HepG2 (cell line): ENCODE measurements at regions not wholly inside any gene's neighbourhood (a gene's known extent, or its start where the extent isn't known, plus 50 kb on each side); places are given as distances from the start of the nearest gene placed in this dataset.

Experiments used
- AGO1 ChIP-seq: fragments of 200-400 bp; formaldehyde crosslinking; IDR thresholded peaks from 2 replicates; pipeline ENCODE4 v1.6.1; 2017; ENCODE audit warnings: mild to moderate bottlenecking, low read depth, low read length, moderate library complexity; ENCODE audit not compliant: poor library complexity, severe bottlenecking
- ATF7-NPFF ChIP-seq: sonication (generic); formaldehyde crosslinking; IDR thresholded peaks from 2 replicates; pipeline ENCODE4 v1.8.1; 2023; ENCODE audit warnings: mild to moderate bottlenecking, low read depth, missing genetic modification reagents, moderate library complexity
- HNRNPLL ChIP-seq: fragments of 200-400 bp; formaldehyde crosslinking; IDR thresholded peaks from 2 replicates; pipeline ENCODE4 v1.6.1; 2017; ENCODE audit warnings: mild to moderate bottlenecking, low read depth, low read length; ENCODE audit not compliant: poor library complexity, severe bottlenecking
- MED1 ChIP-seq: sonication (generic); formaldehyde crosslinking; IDR thresholded peaks from 2 replicates; pipeline ENCODE4 v1.4.0; 2020; ENCODE audit warnings: missing genetic modification reagents
- MEIS1 ChIP-seq: sonication (generic); formaldehyde crosslinking; IDR thresholded peaks from 2 replicates; pipeline ENCODE4 v1.9.0; 2021; ENCODE audit warnings: mild to moderate bottlenecking, missing genetic modification reagents, moderate library complexity, borderline replicate concordance
- MIER2 ChIP-seq: IDR thresholded peaks from 2 replicates; pipeline ENCODE4 v1.6.1; 2016; ENCODE audit warnings: missing biosample characterization, missing genetic modification reagents
- RARA ChIP-seq: IDR thresholded peaks from 2 replicates; pipeline ENCODE4 v1.6.1; 2016; ENCODE audit warnings: missing genetic modification reagents, missing compliant biosample characterization
- SMAD9 ChIP-seq: sonication (generic); formaldehyde crosslinking; IDR thresholded peaks from 2 replicates; pipeline ENCODE4 v1.5.1; 2020; ENCODE audit warnings: mild to moderate bottlenecking, missing genetic modification reagents
- SOX6 ChIP-seq, 2 experiments: fragments of 450-650 bp in 1 of 2; sonication (generic) in 1 of 2; formaldehyde crosslinking in 1 of 2; IDR thresholded peaks; 2 replicates each; pipeline versions ENCODE4 v1.4.0 to v1.6.1; 2017 to 2020; ENCODE audit warnings: antibody characterized with exemption in 1 of 2, mild to moderate bottlenecking in 1 of 2, missing genetic modification reagents in 1 of 2
- TOPORS ChIP-seq: sonication (generic); formaldehyde crosslinking; IDR thresholded peaks from 2 replicates; pipeline ENCODE4 v1.8.0; 2023; ENCODE audit warnings: mild to moderate bottlenecking, missing genetic modification reagents
- YY1 ChIP-seq: IDR thresholded peaks from 2 replicates; pipeline ENCODE4 v1.6.1; 2011; ENCODE audit warnings: low read length, low read depth, moderate library complexity, mild to moderate bottlenecking; ENCODE audit not compliant: insufficient read depth, insufficient replicate concordance
- ZMYM2 ChIP-seq: sonication (generic); formaldehyde crosslinking; IDR thresholded peaks from 2 replicates; pipeline ENCODE4 v1.8.0; 2022; ENCODE audit warnings: mild to moderate bottlenecking, missing genetic modification reagents
- ZMYM4 ChIP-seq: sonication (generic); formaldehyde crosslinking; IDR thresholded peaks from 2 replicates; pipeline ENCODE4 v1.8.1; 2023; ENCODE audit warnings: mild to moderate bottlenecking, missing genetic modification reagents
- ZNF644 ChIP-seq: IDR thresholded peaks from 2 replicates; pipeline ENCODE4 v1.6.1; 2016; ENCODE audit warnings: low read depth
- ZNF703 ChIP-seq: sonication (generic); formaldehyde crosslinking; IDR thresholded peaks from 2 replicates; pipeline ENCODE4 v1.5.1; 2020; ENCODE audit warnings: missing genetic modification reagents, mild to moderate bottlenecking, moderate library complexity, borderline replicate concordance
- ZNF746 ChIP-seq: sonication (generic); formaldehyde crosslinking; IDR thresholded peaks from 2 replicates; pipeline ENCODE4 v1.8.0; 2022; ENCODE audit warnings: mild to moderate bottlenecking, missing genetic modification reagents
- TF ChIP-seq, protein P1 (sequence below): sonication (generic); formaldehyde crosslinking; IDR thresholded peaks from 2 replicates; pipeline ENCODE4 v1.4.0; 2020; ENCODE audit warnings: missing genetic modification reagents, borderline replicate concordance
- TF ChIP-seq, protein P2 (sequence below): IDR thresholded peaks from 2 replicates; pipeline ENCODE4 v1.6.1; 2012; ENCODE audit warnings: inconsistent platforms
- TF ChIP-seq, protein P3 (sequence below): IDR thresholded peaks from 2 replicates; pipeline ENCODE4 v1.6.1; 2016; ENCODE audit warnings: control low read depth
- TF ChIP-seq, protein P4 (sequence below): sonication (generic); formaldehyde crosslinking; IDR thresholded peaks from 2 replicates; pipeline ENCODE4 v1.5.0; 2020; ENCODE audit warnings: missing genetic modification reagents, mild to moderate bottlenecking, borderline replicate concordance

DNA sequence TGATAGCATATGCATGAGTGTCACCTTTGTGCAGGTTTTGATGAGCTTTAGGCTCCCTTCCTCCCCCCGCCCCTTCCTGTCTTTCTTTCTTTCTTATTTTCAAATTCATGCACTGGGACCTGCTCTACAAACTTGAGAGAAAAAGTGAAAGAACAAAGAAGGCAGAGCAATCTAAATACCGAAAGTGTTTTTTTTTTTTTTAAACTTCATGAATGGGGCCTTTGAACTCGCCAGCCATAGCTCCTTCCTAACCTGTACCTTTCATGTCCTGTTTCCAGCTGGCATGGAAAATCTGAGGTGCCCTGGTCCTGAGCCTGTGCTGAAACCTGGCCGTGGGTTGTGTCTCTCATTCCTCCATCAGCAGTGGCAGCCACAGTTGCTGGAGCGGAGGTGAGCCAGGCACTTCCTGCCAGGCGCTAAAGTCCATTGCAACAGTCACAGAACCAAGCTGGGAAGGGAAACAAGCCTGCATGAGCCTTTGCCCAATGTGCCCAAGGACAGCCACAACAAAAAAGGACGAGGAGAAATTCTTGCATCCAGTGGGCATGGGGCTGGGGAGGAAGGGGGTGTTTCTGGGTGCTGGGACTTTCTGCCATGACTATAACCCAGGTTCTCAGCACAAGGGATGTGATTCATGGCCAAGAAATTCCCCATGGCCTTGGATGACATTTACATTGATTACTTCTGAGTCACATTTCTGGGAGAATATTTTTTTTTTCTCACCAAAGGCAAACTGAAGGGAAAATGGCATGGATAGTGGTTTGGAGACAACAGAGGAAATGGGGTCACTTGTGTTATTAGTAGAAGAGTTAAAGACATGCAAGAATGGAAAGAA, 102.7 kb downstream of the TMEM30B start (continued):
- TF ChIP-seq, protein P1, sequence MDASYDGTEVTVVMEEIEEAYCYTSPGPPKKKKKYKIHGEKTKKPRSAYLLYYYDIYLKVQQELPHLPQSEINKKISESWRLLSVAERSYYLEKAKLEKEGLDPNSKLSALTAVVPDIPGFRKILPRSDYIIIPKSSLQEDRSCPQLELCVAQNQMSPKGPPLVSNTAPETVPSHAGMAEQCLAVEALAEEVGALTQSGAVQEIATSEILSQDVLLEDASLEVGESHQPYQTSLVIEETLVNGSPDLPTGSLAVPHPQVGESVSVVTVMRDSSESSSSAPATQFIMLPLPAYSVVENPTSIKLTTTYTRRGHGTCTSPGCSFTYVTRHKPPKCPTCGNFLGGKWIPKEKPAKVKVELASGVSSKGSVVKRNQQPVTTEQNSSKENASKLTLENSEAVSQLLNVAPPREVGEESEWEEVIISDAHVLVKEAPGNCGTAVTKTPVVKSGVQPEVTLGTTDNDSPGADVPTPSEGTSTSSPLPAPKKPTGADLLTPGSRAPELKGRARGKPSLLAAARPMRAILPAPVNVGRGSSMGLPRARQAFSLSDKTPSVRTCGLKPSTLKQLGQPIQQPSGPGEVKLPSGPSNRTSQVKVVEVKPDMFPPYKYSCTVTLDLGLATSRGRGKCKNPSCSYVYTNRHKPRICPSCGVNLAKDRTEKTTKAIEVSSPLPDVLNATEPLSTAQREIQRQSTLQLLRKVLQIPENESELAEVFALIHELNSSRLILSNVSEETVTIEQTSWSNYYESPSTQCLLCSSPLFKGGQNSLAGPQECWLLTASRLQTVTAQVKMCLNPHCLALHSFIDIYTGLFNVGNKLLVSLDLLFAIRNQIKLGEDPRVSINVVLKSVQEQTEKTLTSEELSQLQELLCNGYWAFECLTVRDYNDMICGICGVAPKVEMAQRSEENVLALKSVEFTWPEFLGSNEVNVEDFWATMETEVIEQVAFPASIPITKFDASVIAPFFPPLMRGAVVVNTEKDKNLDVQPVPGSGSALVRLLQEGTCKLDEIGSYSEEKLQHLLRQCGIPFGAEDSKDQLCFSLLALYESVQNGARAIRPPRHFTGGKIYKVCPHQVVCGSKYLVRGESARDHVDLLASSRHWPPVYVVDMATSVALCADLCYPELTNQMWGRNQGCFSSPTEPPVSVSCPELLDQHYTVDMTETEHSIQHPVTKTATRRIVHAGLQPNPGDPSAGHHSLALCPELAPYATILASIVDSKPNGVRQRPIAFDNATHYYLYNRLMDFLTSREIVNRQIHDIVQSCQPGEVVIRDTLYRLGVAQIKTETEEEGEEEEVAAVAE (CRISPR knock-in tag), result no peak
- peak; percentile 87 for TF ChIP-seq ZNF644 (CRISPR knock-in tag)
- no peak for TF ChIP-seq ZNF703 (CRISPR knock-in tag)
- TF ChIP-seq MED1 (CRISPR knock-in tag), result peak; percentile 39
- TF ChIP-seq, protein P2, sequence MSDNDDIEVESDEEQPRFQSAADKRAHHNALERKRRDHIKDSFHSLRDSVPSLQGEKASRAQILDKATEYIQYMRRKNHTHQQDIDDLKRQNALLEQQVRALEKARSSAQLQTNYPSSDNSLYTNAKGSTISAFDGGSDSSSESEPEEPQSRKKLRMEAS, result 0 out of 2 replicates have a peak, but pooled peaks have one; percentile 19
- TF ChIP-seq ZNF746 (CRISPR knock-in tag), result no peak
- TF ChIP-seq YY1, result peak; percentile 49
- TF ChIP-seq MIER2 (CRISPR knock-in tag), result peak; percentile 53; the same call in 1 of the 2 replicates
- no peak for TF ChIP-seq TOPORS (CRISPR knock-in tag)
- TF ChIP-seq SMAD9 (CRISPR knock-in tag), result no peak
- no peak for TF ChIP-seq AGO1
- no peak for TF ChIP-seq HNRNPLL
- peak; percentile 56 for TF ChIP-seq RARA
- TF ChIP-seq MEIS1 (CRISPR knock-in tag), result no peak
- no peak for TF ChIP-seq ZMYM2
- no peak for TF ChIP-seq SOX6 (IDR thresholded peaks at IDR 0.05)
- TF ChIP-seq SOX6 (CRISPR knock-in tag; IDR thresholded peaks at IDR 0.05), result peak; percentile 25; the same call in 1 of the 2 replicates
- TF ChIP-seq, protein P3, sequence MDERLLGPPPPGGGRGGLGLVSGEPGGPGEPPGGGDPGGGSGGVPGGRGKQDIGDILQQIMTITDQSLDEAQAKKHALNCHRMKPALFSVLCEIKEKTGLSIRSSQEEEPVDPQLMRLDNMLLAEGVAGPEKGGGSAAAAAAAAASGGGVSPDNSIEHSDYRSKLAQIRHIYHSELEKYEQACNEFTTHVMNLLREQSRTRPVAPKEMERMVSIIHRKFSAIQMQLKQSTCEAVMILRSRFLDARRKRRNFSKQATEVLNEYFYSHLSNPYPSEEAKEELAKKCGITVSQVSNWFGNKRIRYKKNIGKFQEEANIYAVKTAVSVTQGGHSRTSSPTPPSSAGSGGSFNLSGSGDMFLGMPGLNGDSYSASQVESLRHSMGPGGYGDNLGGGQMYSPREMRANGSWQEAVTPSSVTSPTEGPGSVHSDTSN, result no peak
- TF ChIP-seq, protein P4, sequence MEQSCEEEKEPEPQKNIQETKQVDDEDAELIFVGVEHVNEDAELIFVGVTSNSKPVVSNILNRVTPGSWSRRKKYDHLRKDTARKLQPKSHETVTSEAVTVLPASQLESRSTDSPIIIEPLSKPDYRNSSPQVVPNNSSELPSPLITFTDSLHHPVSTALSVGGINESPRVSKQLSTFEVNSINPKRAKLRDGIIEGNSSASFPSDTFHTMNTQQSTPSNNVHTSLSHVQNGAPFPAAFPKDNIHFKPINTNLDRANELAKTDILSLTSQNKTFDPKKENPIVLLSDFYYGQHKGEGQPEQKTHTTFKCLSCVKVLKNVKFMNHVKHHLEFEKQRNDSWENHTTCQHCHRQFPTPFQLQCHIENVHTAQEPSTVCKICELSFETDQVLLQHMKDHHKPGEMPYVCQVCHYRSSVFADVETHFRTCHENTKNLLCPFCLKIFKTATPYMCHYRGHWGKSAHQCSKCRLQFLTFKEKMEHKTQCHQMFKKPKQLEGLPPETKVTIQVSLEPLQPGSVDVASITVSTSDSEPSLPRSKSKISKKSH (CRISPR knock-in tag), result 0 out of 2 replicates have a peak, but pooled peaks have one; percentile 19
- 0 out of 2 replicates have a peak, but pooled peaks have one; percentile 33 for TF ChIP-seq ZMYM4
- TF ChIP-seq ATF7-NPFF, result no peak
